OCI-LY3 (cell line): ENCODE measurements at regions not wholly inside any gene's neighbourhood (a gene's known extent, or its start where the extent isn't known, plus 50 kb on each side); places are given as distances from the start of the nearest gene placed in this dataset.

Experiments
- H2AFZ ChIP-seq: fragments of 200-600, 300-600 bp; shearing (Covaris generic); 2 replicates; pipeline ENCODE4 v1.6.0; 2014; ENCODE audit warnings: antibody characterized with exemption, low read depth, low read length
- H3K27ac ChIP-seq: fragments of 200-600, 300-600 bp; sonication (generic); 2 replicates; pipeline ENCODE4 v1.5.1; 2014; ENCODE audit warnings: mild to moderate bottlenecking, low read length, moderate library complexity, mixed read lengths
- H3K27me3 ChIP-seq: fragments of 200-600, 300-600 bp; sonication (generic); 2 replicates; pipeline ENCODE4 v1.6.1; 2014; ENCODE audit warnings: low read depth, low read length, mixed read lengths
- H3K36me3 ChIP-seq: fragments of 200-600, 300-600 bp; sonication (generic); replicated peaks from 2 replicates; pipeline ENCODE3; 2014; ENCODE audit warnings: low read depth, low read length, mixed read lengths
- H3K4me1 ChIP-seq: fragments of 300-600, 200-600 bp; sonication (generic); 2 replicates; pipeline ENCODE4 v1.6.1; 2014; ENCODE audit warnings: low read length, mixed read lengths
- H3K4me2 ChIP-seq: fragments of 200-600, 300-600 bp; sonication (generic); 2 replicates; pipeline ENCODE4 v1.6.1; 2014; ENCODE audit warnings: low read length, mixed read lengths
- H3K4me3 ChIP-seq: fragments of 300-600, 200-600 bp; sonication (generic); 2 replicates; pipeline ENCODE4 v1.5.1; 2014; ENCODE audit warnings: antibody characterized with exemption, mild to moderate bottlenecking, low read length, moderate library complexity
- H3K79me2 ChIP-seq: fragments of 300-600, 200-600 bp; shearing (Covaris generic); 2 replicates; pipeline ENCODE4 v1.6.1; 2014; ENCODE audit warnings: mild to moderate bottlenecking, low read length, mixed read lengths
- H3K9ac ChIP-seq: fragments of 300-600, 200-600 bp; shearing (Covaris generic); 2 replicates; pipeline ENCODE4 v1.6.0; 2014; ENCODE audit warnings: mild to moderate bottlenecking, low read length, moderate library complexity
- H3K9me3 ChIP-seq: fragments of 200-600, 300-600 bp; shearing (Covaris generic); 2 replicates; pipeline ENCODE4 v1.6.1; 2014; ENCODE audit warnings: low read length, mixed read lengths; ENCODE audit not compliant: insufficient read depth
- H4K20me1 ChIP-seq: fragments of 200-600, 300-600 bp; sonication (generic); 2 replicates; pipeline ENCODE4 v1.6.1; 2016; ENCODE audit warnings: low read length, mixed read lengths; ENCODE audit not compliant: insufficient read depth
- CTCF ChIP-seq: fragments of 200-600, 300-600 bp; sonication (generic); IDR thresholded peaks from 2 replicates; pipeline ENCODE4 v1.5.1; 2014; ENCODE audit warnings: antibody characterized with exemption, low read length, low read depth
- EZH2phosphoT487 ChIP-seq: fragments of 200-600 bp; shearing (Covaris generic); IDR thresholded peaks from 2 replicates; pipeline ENCODE4 v1.6.1; 2018; ENCODE audit warnings: antibody characterized with exemption, mixed run types, low read depth

- Histone ChIP-seq H3K79me2 (no peaks in the 10 kb centered on the region), H3K27ac (no peak overlapping the region), H4K20me1 (no peaks in the 10 kb centered on the region), H3K4me3 (no peak overlapping the region), H2AFZ (no peak overlapping the region), H3K27me3 (0 out of 2 replicates have a peak, but pooled peaks cover 6% of the 10 kb centered on the region), H3K36me3 (no peaks in the 10 kb centered on the region), H3K9me3 (no peaks in the 10 kb centered on the region), H3K9ac (no peak overlapping the region), H3K4me2 (no peak overlapping the region), H3K4me1 (peaks cover 6% of the 10 kb centered on the region)
- no peak for TF ChIP-seq CTCF
- TF ChIP-seq EZH2phosphoT487: no peak
Observed at GRCh38 chr11:122232985-122233384, 117.0 kb upstream of the BLID start.

GRCh38 chr11:122230385-122230755, 114.4 kb upstream of the BLID start:
- Histone ChIP-seq H4K20me1 (no peaks in the 10 kb centered on the region), H2AFZ (no peak overlapping the region), H3K9ac (no peak overlapping the region), H3K27me3 (0 out of 2 replicates have a peak, but pooled peaks cover 14% of the 10 kb centered on the region), H3K4me2 (no peak overlapping the region), H3K27ac (no peak overlapping the region), H3K4me1 (peaks cover 6% of the 10 kb centered on the region), H3K4me3 (no peak overlapping the region), H3K9me3 (no peaks in the 10 kb centered on the region), H3K79me2 (no peaks in the 10 kb centered on the region), H3K36me3 (no peaks in the 10 kb centered on the region)
- TF ChIP-seq EZH2phosphoT487 (no peak), CTCF (no peak)

GRCh38 chr11:122229481-122230384, 113.7 kb upstream of the BLID start:
- H3K4me1 ChIP-seq: peaks cover 6% of the 10 kb centered on the region
- no peak overlapping the region for H3K4me2 ChIP-seq

More at GRCh38 chr11:122229481-122230384, 113.7 kb upstream of the BLID start:
- TF ChIP-seq EZH2phosphoT487: no peak
- no peak for TF ChIP-seq CTCF
- H3K79me2 ChIP-seq: no peaks in the 10 kb centered on the region
- H4K20me1 ChIP-seq: no peaks in the 10 kb centered on the region
- no peak overlapping the region for H3K9ac ChIP-seq
- H2AFZ ChIP-seq: no peak overlapping the region
- H3K9me3 ChIP-seq: no peaks in the 10 kb centered on the region
- H3K27ac ChIP-seq: no peak overlapping the region
- peaks cover 14% of the 10 kb centered on the region; the same call in 1 of the 2 replicates for H3K27me3 ChIP-seq
- H3K36me3 ChIP-seq: no peaks in the 10 kb centered on the region
- H3K4me3 ChIP-seq: no peak overlapping the region
